RKO (cell line): ENCODE measurements at regions not wholly inside any gene's neighbourhood (a gene's known extent, or its start where the extent isn't known, plus 50 kb on each side); places are given as distances from the start of the nearest gene placed in this dataset.
A peak's percentile ranks its signal among the peaks of the same experiment; 100 is the strongest.
"Not testable (repeated sequence)": the region's sequence is repeated elsewhere in the genome, so short reads cannot be mapped to it uniquely, and the experiment has no call there.

Experiments
- DNase-seq: peaks from one replicate; pipeline ENCODE4 v3.0.0-alpha.2; 2016; ENCODE audit warnings: low spot score

DNA sequence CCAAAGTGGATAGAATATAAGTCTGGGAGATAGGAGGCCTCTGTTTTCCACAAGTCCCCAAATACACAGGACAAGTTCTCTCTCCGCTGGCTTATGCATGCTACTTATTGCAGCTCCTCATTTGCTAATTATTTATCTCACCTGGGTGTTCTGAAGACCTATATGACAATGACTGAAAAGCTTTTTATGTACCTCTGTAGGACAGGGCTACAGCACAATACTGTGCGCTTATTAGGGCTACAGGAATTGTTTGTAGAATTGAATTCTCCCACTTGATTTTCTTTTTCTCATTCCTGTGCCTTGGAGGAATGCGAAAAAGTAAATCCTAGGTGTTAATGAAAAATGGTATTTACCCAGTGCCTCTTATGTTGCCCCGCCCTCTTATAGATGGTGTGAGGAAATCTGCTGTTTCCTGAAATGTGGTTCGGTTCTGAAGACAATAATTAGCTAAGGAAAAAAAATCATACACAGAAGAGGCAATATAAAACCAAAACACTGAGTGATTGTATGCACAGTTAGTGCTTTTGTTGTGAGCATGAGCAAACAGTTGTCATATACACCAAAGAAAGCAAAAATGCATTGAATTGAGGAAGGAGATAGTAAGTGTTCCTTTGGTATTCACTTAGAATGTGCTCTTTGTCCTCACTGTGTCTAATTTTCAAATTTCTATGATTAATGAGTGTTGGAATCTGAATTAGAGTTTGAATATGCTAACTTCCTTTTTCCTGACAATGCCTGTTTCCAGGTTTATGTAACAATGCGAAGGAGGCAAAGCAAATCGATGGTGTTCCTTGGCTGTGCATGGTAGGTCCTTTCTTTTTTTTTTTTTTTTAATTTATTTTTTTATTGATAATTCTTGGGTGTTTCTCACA lies 78.7 kb upstream of the PNPT1 start:
- no peak for DNase-seq

DNA sequence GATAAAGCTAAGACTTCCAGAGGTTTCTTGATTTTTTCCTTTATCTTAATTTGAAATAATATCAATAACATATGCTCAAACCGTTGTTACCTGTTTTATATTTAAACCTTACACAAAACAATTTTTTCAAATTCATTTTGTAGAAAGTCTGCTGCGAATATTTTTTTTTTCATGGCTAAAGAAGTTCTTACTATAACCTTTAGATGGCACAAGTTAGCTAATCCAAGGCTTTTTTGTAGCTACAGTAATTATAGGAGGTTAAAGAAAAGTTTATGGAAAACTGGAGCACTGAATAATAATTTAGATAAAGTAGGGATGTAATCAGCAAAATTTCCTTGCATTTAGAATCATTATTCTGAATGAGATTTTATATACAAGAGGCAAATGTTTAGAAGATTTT lies 78.0 kb upstream of the PNPT1 start:
- peak; percentile 62 for DNase-seq

DNA sequence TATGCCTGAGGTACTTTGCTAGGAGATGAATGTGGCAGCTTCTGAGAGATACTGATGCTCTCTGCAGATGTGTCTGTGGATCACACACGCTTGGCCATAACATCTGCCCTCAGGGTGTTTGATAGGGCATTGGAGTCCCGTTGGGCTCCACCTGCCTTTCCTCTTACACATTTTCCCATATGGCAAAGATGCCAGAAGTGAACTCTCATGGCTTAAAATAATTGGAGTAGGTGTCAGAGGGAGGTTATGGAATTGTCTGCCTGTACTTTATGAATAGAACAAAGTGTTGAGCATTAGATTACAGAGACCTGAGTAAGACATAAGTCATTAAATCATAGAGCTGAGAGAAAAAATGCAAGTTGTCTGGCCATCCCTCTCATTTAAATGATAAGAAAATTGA lies 75.3 kb upstream of the PNPT1 start:
- DNase-seq: no peak

DNA sequence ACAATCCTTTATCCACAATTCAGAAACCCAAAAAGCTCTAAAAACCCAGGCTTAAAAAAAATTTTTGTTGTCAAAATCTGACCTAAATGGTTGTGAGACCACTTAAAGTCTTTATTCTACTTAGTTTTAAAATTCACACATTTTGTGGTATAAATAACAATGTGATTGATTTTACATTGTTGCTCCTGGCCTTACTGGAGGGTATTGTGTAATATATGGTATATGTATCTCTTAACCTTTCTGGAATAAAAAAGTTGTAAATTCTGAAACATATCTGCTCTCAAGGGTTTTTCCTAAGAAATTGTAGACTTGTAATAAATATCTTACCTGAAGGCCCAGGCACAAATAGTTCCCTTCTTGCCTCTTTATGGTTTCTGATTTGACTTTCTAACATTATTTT lies 73.3 kb upstream of the PNPT1 start:
- no peak for DNase-seq

DNA sequence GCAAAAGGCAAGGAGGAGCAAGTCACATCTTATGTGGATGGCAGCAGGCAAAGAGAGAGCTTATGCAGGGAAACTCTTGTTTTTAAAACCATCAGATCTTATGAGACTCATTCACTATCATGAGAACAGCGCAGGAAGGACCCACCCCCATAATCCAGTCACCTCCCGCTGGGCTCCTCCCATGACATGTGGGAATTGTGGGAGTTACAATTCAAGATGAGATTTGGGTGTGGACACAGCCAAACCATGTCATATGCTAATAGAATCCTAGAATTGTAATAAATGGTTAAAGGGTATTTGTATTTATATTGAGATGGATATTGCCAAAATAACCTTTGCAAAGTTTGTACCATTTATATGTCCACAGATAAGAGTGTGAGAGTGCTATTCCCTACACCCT lies 72.1 kb upstream of the PNPT1 start:
- DNase-seq: not testable (repeated sequence)

DNA sequence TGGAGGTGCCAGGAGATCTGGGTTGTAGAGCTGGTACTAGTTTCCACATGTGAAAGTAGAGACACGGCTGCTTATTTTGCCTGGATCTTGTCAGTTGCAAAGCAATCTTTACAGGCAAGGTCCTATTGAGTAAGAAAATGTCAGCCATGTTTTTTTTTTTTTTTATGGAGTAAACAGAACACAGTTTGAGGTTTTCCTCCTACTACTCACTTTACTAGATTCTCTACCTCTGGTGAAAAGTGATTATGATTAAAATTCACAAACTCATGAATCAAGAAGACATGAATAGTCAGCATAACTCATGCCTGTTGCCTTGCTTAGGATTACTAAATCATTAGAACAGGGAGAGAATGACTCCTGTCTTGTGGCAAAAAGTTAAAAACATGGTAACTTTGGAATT lies 70.1 kb upstream of the PNPT1 start:
- no peak for DNase-seq

DNA sequence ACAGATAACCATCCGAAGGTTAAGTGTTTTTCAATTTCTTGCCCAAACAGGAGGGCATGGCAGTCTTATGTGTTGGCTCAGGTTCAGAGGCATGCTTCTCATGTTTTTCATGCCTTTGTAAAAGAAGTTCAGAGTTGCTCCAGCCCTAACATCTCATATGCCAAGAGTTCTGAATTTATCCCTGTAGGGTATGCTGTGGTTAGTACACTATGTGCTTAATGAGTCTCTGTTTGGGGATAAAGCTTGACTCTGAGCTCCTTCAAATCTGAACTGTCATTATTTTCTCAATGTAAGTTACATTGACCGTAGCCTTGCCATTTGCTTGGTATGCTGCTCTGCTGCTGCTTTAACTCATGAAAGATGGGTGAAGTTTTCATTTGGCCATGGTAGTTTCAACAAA lies 67.9 kb upstream of the PNPT1 start:
- DNase-seq: no peak

DNA sequence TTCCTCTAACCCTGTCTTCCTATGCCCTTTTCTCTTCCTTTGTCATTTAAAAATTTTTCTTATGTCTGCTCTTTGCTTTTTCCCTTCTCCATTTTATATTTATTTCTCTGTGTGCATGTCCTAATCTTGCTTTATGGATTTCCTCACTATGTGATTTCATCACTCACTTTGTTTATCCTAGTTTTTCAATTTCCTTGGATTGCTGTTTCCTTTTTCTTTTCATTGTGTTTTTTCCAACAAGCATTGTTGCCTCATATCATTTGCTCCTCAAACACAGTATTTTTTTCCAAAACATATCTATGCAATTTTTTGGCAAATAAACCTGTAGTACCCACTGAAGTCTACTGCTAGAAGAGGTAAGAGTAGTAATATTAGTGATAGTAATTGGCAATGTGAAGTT lies 67.4 kb upstream of the PNPT1 start:
- DNase-seq: no peak

DNA sequence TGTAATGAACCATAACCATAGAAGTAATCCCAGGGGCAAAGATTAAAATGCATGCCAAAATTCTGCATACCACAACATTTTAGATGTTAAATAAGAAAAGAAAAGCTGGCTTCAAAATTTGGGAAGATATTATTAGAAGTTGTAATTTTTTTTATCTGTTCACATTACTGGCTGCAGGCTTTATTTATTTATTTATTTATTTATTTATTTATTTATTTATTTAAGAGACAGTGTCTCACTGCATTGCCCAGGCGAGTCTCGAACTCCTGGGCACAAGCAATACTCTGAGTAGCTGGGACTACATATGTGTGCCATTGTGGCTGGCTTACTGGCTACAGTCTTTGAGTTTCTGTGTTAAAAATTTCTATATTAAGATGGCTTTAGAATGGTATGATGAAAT lies 66.5 kb upstream of the PNPT1 start:
- DNase-seq: no peak

DNA sequence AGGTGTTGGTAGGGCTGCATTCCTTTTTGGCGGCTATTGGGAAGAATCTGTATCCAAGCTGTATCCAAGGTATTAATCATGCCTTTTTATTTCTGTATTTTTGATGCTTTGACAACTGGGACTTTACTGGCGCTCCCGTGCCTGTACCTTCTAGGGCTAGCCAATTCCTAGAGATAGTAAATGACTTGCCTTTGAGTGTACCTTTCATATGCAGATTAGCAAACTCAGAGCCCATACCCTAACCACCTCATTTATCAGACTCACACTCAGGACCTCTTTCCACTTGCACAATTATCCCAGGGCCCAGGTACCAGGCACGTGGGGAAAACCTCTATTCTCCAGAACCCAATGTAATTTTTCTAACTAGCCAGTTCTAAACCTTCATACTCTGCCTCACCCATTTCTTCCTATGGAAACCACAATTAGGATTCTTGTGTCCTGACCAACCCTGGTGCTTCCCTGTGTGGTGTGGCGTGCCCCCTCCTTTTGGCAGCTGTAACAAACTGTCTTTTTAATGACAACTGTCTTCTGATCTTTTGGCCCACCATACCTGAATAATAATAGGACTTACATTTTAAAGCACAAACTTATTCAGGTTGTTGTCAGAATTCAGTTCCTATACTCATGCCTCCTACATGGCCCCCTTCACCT lies 65.8 kb upstream of the PNPT1 start:
- DNase-seq: no peak

DNA sequence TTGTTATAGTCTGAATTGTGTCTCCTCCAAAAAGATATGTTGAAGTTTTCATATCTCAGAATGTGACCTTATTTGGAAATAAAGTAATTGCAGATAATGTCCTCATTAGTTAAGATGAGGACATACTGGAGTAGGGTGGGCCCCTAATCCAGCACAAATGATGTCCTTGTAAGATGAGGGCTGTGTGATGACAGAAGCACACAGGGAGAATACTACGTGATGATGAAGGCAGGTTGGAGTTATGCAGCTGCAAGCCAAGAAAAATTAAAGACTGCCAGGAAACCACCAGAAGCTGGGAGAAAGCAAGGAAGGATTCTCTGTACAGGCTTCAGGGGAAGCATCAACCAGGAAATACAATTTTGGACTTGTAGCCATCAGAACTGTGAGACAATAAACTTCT lies 58.3 kb upstream of the PNPT1 start:
- DNase-seq: no peak

DNA sequence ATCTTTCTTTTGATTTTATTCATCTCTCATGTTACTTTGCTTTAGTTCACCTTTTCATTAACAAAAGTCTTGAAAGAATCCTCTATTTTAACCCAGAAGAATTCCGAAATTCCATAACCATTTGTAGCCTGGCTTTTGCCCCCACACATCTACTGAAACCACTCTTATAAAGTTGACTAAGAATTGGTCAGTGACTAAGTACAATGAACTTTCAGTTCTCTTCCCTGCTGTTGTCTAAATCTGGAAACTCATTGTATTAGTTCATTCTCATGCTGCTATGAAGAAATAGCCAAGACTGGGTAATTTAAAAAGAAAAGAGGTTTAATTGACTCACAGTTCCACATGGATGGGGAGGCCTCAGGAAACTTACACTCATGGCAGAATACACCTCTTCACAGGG lies 49.9 kb upstream of the PNPT1 start:
- no peak for DNase-seq
